Heart right ventricle (tissue), 16 donors: ENCODE measurements at regions not wholly inside any gene's neighbourhood (a gene's known extent, or its start where the extent isn't known, plus 50 kb on each side); places are given as distances from the start of the nearest gene placed in this dataset.

Experiments
- ATAC-seq, 8 donors: fragments of 200-7000 bp; cut with Tn5 transposase; one replicate each; pipeline ENCODE4 v1.9.1; 2020; ENCODE audit warnings: mild to moderate bottlenecking in 8 of 8, moderate library complexity in 8 of 8, moderate number of reproducible peaks in 1 of 8
- DNase-seq, 2 donors: peaks; one replicate each; pipeline ENCODE4 v3.0.0-alpha.2; 2020
- H3K27ac ChIP-seq, 10 donors: fragments of 200-600 bp; sonication (generic) in 2 of 10; one replicate each; pipeline versions ENCODE4 v1.5.0 to v1.8.0; 2020 to 2022; ENCODE audit warnings: mild to moderate bottlenecking in 3 of 10
- H3K27me3 ChIP-seq, 7 donors: fragments of 200-600 bp; one replicate each; pipeline ENCODE4 v1.8.0; 2021 to 2022; ENCODE audit warnings: mild to moderate bottlenecking in 2 of 7
- H3K36me3 ChIP-seq, 9 donors: fragments of 200-600 bp; sonication (generic) in 1 of 9; one replicate each; pipeline versions ENCODE4 v1.5.0 to v1.8.0; 2020 to 2022; ENCODE audit warnings: mild to moderate bottlenecking in 2 of 9
- H3K4me1 ChIP-seq, 9 donors: fragments of 200-600 bp; sonication (generic) in 1 of 9; one replicate each; pipeline versions ENCODE4 v1.5.0 to v1.8.0; 2020 to 2022; ENCODE audit warnings: mild to moderate bottlenecking in 4 of 9
- H3K4me3 ChIP-seq, 10 donors: fragments of 200-600 bp; sonication (generic) in 2 of 10; one replicate each; pipeline versions ENCODE4 v1.5.0 to v1.8.0; 2020 to 2022; ENCODE audit warnings: mild to moderate bottlenecking in 7 of 10, moderate library complexity in 2 of 10
- H3K9me3 ChIP-seq, 11 donors: fragments of 200-600 bp in 10 of 11; sonication (generic) in 2 of 11; one replicate each; pipeline versions ENCODE4 v1.5.0 to v1.8.0; 2013 to 2022; ENCODE audit warnings: mild to moderate bottlenecking in 2 of 11, control low read depth in 1 of 11, moderate library complexity in 1 of 11
- CTCF ChIP-seq, 9 donors: fragments of 200-600 bp; sonication (generic) in 2 of 9; IDR thresholded peaks; one replicate each; pipeline versions ENCODE4 v1.5.0 to v1.8.0; 2021 to 2022; ENCODE audit warnings: antibody characterized with exemption in 9 of 9, mild to moderate bottlenecking in 5 of 9, moderate library complexity in 1 of 9
- WGBS, 2 donors: extraction: QIAGEN DNeasy Blood & Tissue Kit; methylation state at CpG; one replicate each; pipeline ENCODE4 v1.1.7; 2013; ENCODE audit warnings: inconsistent platforms in 1 of 2; 5-methylcytosine and 5-hydroxymethylcytosine counted together
- intact Hi-C, 10 donors: fragments of 100-400 bp; cut with DNase I; formaldehyde crosslinking; loops; one replicate each; pipeline versions ENCODE4 v1.11.1 to v1.14.2; 2022
- donor health status: Arrhythmogenic right ventricular cardiomyopathy.
- donor health status: ischemic (EF 13 %, LVEDD 7.1; RV severe dilation, severe dysfunction).
- donor health status: healthy with polysubstance abuse.
- donor health status: DM: no; HTN: yes; CAD: no.
- donor health status: DM: no; HTN: no; CAD: no.
- donor health status: ischemic (EF 25% LVEDD 6.9; RV normal size, moderate dysfunction).
- donor health status: ischemic (EF 25% LVEDD 5.7; RV mildly dilated, moderate dysfunction).
- donor health status: healthy.
- donor health status: DM: yes; HTN: yes; CAD: no.
- donor health status: Ischemic cardiomyopathy.
- donor health status: ischemic (EF 35%, LVEDD 5.7; RV mildly dilated, moderate dysfunction).
- donor health status: nonischemic (EF 11% LVEDD 7.7; RV severe dilation, severe dysfunction).
- donor health status: DM: yes; HTN: yes; CAD: no.
- donor health status: PGD.
- donor health status: ischemic (EF 29% LVEDD 5.4; RV normal size, mild dysfunction).
- donor health status: nonischemic (EF 23%, LVEDD 6.1; RV moderate dilation, normal function).

GRCh38 chr4:137641544-137641943, 109.2 kb upstream of the PCDH18 start:
- no peaks in the 10 kb centered on the region for H3K27me3 ChIP-seq
- TF ChIP-seq CTCF (IDR thresholded peaks at IDR 0.05) = no peak
- ATAC-seq (peak in 2 of 8 donors; percentile 42 to 84), DNase-seq (no peak)
- H3K27ac ChIP-seq = no peak overlapping the region
- intact Hi-C loops = no loop called here
- no peaks in the 10 kb centered on the region for H3K36me3 ChIP-seq
- H3K4me3 ChIP-seq = no peak overlapping the region
- H3K4me1 ChIP-seq = no peaks in the 10 kb centered on the region
- no peaks in the 10 kb centered on the region for H3K9me3 ChIP-seq
- WGBS, 2 donors = 60 to 61% methylated on average over 3 of the region's 3 CpGs

GRCh38 chr4:137640838-137641158, 108.5 kb upstream of the PCDH18 start:
- H3K27ac ChIP-seq = no peak overlapping the region
- TF ChIP-seq CTCF (IDR thresholded peaks at IDR 0.05) = no peak
- 78 to 79% methylated on average over 1 of the region's 1 CpG for WGBS, 2 donors

GRCh38 chr4:137640156-137640837, 108.0 kb upstream of the PCDH18 start:
- DNase-seq (no peak), ATAC-seq (no peak)
- Histone ChIP-seq H3K36me3 (no peaks in the 10 kb centered on the region), H3K27ac (no peak overlapping the region), H3K4me1 (no peaks in the 10 kb centered on the region), H3K27me3 (no peaks in the 10 kb centered on the region), H3K9me3 (no peaks in the 10 kb centered on the region), H3K4me3 (no peak overlapping the region)
- TF ChIP-seq CTCF (IDR thresholded peaks at IDR 0.05) = no peak
- intact Hi-C loops = no loop called here
- WGBS, 2 donors = 91 to 95% methylated on average over 4 of the region's 4 CpGs

More at GRCh38 chr4:137640838-137641158, 108.5 kb upstream of the PCDH18 start:
- Histone ChIP-seq H3K36me3 (no peaks in the 10 kb centered on the region), H3K27me3 (no peaks in the 10 kb centered on the region), H3K9me3 (no peaks in the 10 kb centered on the region), H3K4me3 (no peak overlapping the region), H3K4me1 (no peaks in the 10 kb centered on the region)
- ATAC-seq = no peak
- intact Hi-C loops = no loop called here
- no peak for DNase-seq

GRCh38 chr4:137638934-137639333, 106.6 kb upstream of the PCDH18 start:
- Histone ChIP-seq H3K4me3 (no peak overlapping the region), H3K27ac (no peak overlapping the region), H3K4me1 (no peaks in the 10 kb centered on the region), H3K9me3 (no peaks in the 10 kb centered on the region), H3K27me3 (no peaks in the 10 kb centered on the region), H3K36me3 (no peaks in the 10 kb centered on the region)
- TF ChIP-seq CTCF (IDR thresholded peaks at IDR 0.05) = no peak
- intact Hi-C loops = no loop called here
- 77 to 83% methylated on average over 2 of the region's 2 CpGs for WGBS, 2 donors
- ATAC-seq = no peak
- no peak for DNase-seq
